Thyroid gland (tissue), 4 donors: ENCODE measurements at regions not wholly inside any gene's neighbourhood (a gene's known extent, or its start where the extent isn't known, plus 50 kb on each side); places are given as distances from the start of the nearest gene placed in this dataset.
"Not testable (repeated sequence)": the region's sequence is repeated elsewhere in the genome, so short reads cannot be mapped to it uniquely, and the experiment has no call there.

ENCODE experiments used
- DNase-seq, 2 donors: peaks; one replicate each; pipeline ENCODE4 v3.0.0-alpha.2; 2019
- H3K27ac ChIP-seq, 3 donors: fragments of 200-600 bp; sonication (generic); 1 replicate in 2 of 3; 2 replicates in 1 of 3; pipeline ENCODE4 v1.5.1; 2016 to 2019; ENCODE audit warnings: mild to moderate bottlenecking in 1 of 3, moderate library complexity in 1 of 3
- H3K27me3 ChIP-seq: fragments of 200-600 bp; sonication (generic); one replicate; pipeline ENCODE4 v1.5.1; 2019
- H3K36me3 ChIP-seq, 2 donors: fragments of 200-600 bp; sonication (generic); one replicate each; pipeline ENCODE4 v1.5.1; 2016 to 2019
- H3K4me1 ChIP-seq, 2 donors: fragments of 200-600 bp; sonication (generic); one replicate each; pipeline ENCODE4 v1.5.1; 2017 to 2019
- H3K4me3 ChIP-seq, 3 donors: fragments of 200-600 bp; sonication (generic); replicated peaks in 1 of 3; 1 replicate in 2 of 3; 2 replicates in 1 of 3; pipeline ENCODE4 v1.5.1; 2016; ENCODE audit warnings: mild to moderate bottlenecking in 1 of 3
- H3K9me3 ChIP-seq: fragments of 200-600 bp; sonication (generic); one replicate; pipeline ENCODE4 v1.5.1; 2017
- POLR2A ChIP-seq, 2 donors: fragments of 450-650 bp; IDR thresholded peaks; one replicate each; pipeline ENCODE4 v1.6.1; 2017; ENCODE audit warnings: antibody characterized with exemption in 2 of 2, mild to moderate bottlenecking in 2 of 2, moderate library complexity in 1 of 2
- WGBS, 2 donors: methylation state at CpG; one replicate each; pipeline ENCODE4 v1.1.5; 2017; 5-methylcytosine and 5-hydroxymethylcytosine counted together
- intact Hi-C: fragments of 100-400 bp; cut with DNase I; formaldehyde crosslinking; loops from one replicate; pipeline ENCODE4 v1.15.1; 2023
- TF ChIP-seq, protein P1 (sequence below), 6 experiments: fragments of 200-600 bp in 3 of 6; fragments of 450-650 bp in 3 of 6; sonication (generic) in 3 of 6; IDR thresholded peaks; one replicate each; pipeline ENCODE4 v1.5.1; 2016 to 2019; ENCODE audit warnings: antibody characterized with exemption in 6 of 6, mild to moderate bottlenecking in 2 of 6, inconsistent platforms in 1 of 6, moderate library complexity in 1 of 6

DNA sequence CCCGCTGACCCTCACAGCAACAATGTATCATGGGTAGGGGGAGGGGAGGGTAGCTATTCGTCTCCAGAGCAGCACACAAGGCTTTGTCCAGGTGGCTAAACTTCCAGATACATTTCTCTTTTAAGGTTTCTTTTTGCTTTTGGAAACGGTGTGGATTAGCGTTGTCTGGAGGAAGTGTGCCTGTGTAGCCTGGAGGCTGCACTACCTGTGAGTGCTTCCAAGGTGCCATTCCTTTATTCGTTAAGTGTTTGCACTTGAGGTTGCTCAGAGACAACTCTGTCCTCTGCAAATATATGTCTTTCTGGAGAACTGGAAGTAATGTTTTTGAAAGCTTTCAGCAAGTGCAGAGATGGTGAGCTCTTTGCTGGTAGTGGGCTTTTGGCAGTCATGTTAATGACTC, 53.1 kb downstream of the HSFY1 start:
- H3K4me1 ChIP-seq, DNase-seq, H3K27ac ChIP-seq, H3K36me3 ChIP-seq, H3K4me3 ChIP-seq, H3K27me3 ChIP-seq, H3K9me3 ChIP-seq, intact Hi-C loops: not testable (repeated sequence)
- no CpG with 5 or more reads among the region's 5 CpGs for WGBS, 2 donors

- H3K9me3 ChIP-seq, DNase-seq, intact Hi-C loops, H3K27me3 ChIP-seq, H3K4me3 ChIP-seq, H3K27ac ChIP-seq, H3K36me3 ChIP-seq, H3K4me1 ChIP-seq: not testable (repeated sequence)
- no CpG with 5 or more reads among the region's 2 CpGs for whole genome bisulfite sequencing, 2 donors
Measured at GRCh38 chrY:18601287-18601686, 54.8 kb downstream of the HSFY1 start.

GRCh38 chrY:18606251-18606650, 59.7 kb downstream of the HSFY1 start:
- H3K4me1 ChIP-seq, DNase-seq, H3K27me3 ChIP-seq, H3K27ac ChIP-seq, H3K9me3 ChIP-seq, intact Hi-C loops, H3K4me3 ChIP-seq, H3K36me3 ChIP-seq: not testable (repeated sequence)
- WGBS, 2 donors: no CpG with 5 or more reads among the region's 5 CpGs

- H3K4me1 ChIP-seq, H3K27ac ChIP-seq, intact Hi-C loops, H3K27me3 ChIP-seq, H3K36me3 ChIP-seq, H3K4me3 ChIP-seq, H3K9me3 ChIP-seq, DNase-seq: not testable (repeated sequence)
- no CpG with 5 or more reads among the region's 4 CpGs for WGBS, 2 donors
Measured at GRCh38 chrY:18608205-18608604, 61.7 kb downstream of the HSFY1 start.

DNA sequence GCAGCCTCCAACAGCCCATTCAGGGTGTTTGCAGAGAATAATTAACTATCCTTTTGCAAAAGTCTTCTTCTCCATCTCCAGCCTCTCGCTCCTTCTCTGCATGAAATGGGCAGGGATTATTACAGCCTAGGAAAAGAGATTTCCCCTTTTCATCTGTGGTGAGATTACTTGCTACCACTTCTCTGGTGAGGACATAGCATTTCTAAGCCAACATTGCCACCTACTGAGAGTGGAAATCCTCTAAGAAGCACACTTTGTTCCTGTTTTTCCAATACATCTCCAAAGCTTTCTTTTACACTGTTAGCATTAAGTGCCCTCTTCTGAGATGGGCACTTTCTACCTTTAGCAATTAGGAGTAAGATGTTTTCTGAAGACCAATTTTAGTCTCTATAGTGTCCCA, 69.3 kb downstream of the HSFY1 start:
- H3K36me3 ChIP-seq, intact Hi-C loops: not testable (repeated sequence)
- WGBS, 2 donors: no CpG with 5 or more reads among the region's 1 CpG

GRCh38 chrY:18629805-18630516, 83.4 kb downstream of the HSFY1 start:
- WGBS, 2 donors: no CpG with 5 or more reads among the region's 9 CpGs
- H3K4me3 ChIP-seq, H3K9me3 ChIP-seq, DNase-seq, H3K27ac ChIP-seq, H3K27me3 ChIP-seq, H3K4me1 ChIP-seq, H3K36me3 ChIP-seq, intact Hi-C loops: not testable (repeated sequence)

More for the DNA sequence above, 69.3 kb downstream of the HSFY1 start:
- H3K27ac ChIP-seq, DNase-seq, H3K4me1 ChIP-seq, H3K4me3 ChIP-seq, H3K9me3 ChIP-seq, H3K27me3 ChIP-seq: not testable (repeated sequence)

- H3K27ac ChIP-seq, DNase-seq, H3K4me1 ChIP-seq, H3K36me3 ChIP-seq, H3K4me3 ChIP-seq, H3K9me3 ChIP-seq, intact Hi-C loops, H3K27me3 ChIP-seq: not testable (repeated sequence)
- WGBS, 2 donors: no CpG with 5 or more reads among the region's 3 CpGs
Measured at GRCh38 chrY:18630571-18630970, 84.1 kb downstream of the HSFY1 start.

DNA sequence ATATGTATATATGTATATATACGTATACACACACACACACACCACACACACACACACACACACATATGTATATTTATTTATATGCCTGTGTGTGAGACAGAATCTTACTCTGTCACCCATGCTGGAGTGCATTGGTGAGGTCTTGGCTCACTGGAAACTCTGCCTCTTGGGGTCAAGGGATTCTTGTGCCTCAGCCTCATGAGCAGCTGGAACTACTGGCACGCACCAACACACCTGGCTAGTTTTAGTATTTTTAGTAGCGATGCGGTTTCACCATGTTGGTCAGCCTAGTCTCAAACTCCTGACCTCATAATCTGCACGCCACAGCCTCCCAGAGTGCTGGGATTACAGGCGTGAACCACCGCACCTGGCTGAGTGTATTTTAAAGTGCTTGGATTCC, 85.1 kb downstream of the HSFY1 start:
- intact Hi-C loops, DNase-seq, H3K36me3 ChIP-seq, H3K27me3 ChIP-seq, H3K4me3 ChIP-seq, H3K9me3 ChIP-seq, H3K4me1 ChIP-seq, H3K27ac ChIP-seq: not testable (repeated sequence)
- WGBS, 2 donors: no CpG with 5 or more reads among the region's 7 CpGs

- WGBS, 2 donors: 97% methylated on average over 2 of the region's 2 CpGs
- H3K36me3 ChIP-seq: no peaks in the 10 kb centered on the region
- no peaks in the 10 kb centered on the region for H3K4me1 ChIP-seq
- H3K9me3 ChIP-seq: no peaks in the 10 kb centered on the region
- DNase-seq: no peak
- H3K27ac ChIP-seq: no peak overlapping the region
- no peak overlapping the region for H3K4me3 ChIP-seq
- H3K27me3 ChIP-seq: no peaks in the 10 kb centered on the region
- intact Hi-C loops: no loop called here
- TF ChIP-seq, protein P1, sequence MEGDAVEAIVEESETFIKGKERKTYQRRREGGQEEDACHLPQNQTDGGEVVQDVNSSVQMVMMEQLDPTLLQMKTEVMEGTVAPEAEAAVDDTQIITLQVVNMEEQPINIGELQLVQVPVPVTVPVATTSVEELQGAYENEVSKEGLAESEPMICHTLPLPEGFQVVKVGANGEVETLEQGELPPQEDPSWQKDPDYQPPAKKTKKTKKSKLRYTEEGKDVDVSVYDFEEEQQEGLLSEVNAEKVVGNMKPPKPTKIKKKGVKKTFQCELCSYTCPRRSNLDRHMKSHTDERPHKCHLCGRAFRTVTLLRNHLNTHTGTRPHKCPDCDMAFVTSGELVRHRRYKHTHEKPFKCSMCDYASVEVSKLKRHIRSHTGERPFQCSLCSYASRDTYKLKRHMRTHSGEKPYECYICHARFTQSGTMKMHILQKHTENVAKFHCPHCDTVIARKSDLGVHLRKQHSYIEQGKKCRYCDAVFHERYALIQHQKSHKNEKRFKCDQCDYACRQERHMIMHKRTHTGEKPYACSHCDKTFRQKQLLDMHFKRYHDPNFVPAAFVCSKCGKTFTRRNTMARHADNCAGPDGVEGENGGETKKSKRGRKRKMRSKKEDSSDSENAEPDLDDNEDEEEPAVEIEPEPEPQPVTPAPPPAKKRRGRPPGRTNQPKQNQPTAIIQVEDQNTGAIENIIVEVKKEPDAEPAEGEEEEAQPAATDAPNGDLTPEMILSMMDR (IDR thresholded peaks at IDR 0.05): no peak
- no peak for TF ChIP-seq POLR2A (IDR thresholded peaks at IDR 0.05)
Measured at GRCh38 chrY:18650746-18651145, 104.2 kb downstream of the HSFY1 start.
